ENCODE measurements at regions not wholly inside any gene's neighbourhood (a gene's known extent, or its start where the extent isn't known, plus 50 kb on each side); places are given as distances from the start of the nearest gene placed in this dataset.

DNA sequence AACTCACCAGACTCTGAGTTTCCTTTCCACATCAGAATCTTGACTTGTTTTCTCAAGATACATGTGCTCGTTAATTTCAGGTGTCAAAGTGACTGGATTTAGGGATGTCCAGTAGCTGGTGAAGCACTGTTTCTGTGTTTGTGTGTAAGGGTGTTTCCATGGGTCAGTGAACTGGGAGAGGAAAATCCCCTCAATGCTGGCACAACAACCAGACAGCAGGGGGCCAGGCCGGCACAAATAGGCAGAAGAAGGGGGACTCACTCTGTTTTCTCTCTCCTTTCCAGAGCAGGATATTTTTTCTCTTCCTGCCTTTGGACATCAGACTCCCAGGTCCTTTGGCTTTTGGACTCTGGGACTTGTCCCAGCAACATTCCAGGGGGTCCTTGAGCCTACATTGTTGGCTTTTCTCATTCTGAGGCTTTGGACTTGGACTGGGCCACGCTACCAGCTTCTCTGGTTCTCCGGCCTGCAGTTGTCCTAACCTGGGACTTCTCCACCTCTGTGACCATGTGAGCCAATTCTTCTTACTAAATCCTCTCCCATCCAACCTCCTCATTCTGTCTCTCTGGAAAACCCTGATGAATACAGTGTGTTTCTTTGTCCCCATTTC, 144.0 kb downstream of the CAAP1 start:
- no peak for TF ChIP-seq GATA2 (IDR thresholded peaks at IDR 0.05; ENCODE audit: low read depth, low read length)
- no peak for TF ChIP-seq GATA3 (IDR thresholded peaks at IDR 0.05; ENCODE audit: low read depth, low read length)

DNA sequence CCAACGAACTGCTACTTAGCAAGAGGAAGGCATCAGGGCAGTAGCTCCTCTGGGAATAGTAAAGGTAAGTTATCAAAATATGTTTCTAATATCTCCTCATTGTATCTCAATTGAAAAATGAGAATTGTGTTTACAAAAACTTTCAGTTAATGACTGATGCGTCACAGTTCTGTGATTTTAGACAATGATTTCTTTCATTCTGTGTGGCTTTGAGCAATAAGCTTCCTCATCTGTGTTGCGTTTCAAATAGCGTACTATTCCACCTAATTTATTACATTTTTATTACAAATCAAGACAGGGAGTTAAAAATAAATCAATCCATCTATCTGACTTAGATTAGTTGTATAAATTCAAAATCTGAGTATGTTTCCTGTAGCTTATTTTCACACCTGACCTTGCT, 145.0 kb downstream of the CAAP1 start:
- TF ChIP-seq GATA2 (IDR thresholded peaks at IDR 0.05; ENCODE audit: low read depth, low read length) (no peak), GATA3 (IDR thresholded peaks at IDR 0.05; ENCODE audit: low read depth, low read length) (no peak)

DNA sequence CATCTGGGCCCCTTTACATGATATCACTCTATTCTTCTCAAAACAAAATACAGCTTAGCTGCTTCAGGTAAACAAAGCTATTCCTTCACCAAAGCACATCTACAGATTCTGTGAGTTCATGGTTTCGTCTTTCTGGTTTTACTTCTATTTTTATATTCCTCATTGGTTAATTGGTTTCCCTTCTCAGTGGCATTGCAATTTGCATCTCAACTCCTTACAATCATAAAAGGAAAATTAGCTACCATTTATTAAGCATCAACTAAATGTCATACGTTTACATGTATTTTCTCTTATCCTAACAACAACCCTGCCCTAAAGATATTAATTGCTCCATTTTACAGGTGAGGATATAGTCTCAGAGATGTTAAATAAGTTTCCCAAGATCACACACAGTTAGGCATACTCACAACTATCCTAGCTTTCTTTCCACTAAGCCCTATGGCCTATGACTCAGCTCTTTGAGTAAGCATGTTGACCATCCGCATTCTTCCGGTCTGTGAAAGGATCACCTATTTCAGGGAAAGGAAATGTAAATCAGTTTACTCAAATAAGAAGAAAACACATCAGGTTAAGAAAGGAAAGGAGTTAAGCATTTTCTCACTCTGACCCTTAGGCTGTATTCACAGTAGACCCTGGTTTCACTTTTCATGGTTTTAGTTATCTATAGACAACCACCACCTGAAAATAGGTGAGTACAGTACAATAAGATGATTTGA, 146.1 kb downstream of the CAAP1 start:
- TF ChIP-seq GATA2 (IDR thresholded peaks at IDR 0.05; ENCODE audit: low read depth, low read length): no peak
- TF ChIP-seq GATA3 (IDR thresholded peaks at IDR 0.05; ENCODE audit: low read depth, low read length): no peak

DNA sequence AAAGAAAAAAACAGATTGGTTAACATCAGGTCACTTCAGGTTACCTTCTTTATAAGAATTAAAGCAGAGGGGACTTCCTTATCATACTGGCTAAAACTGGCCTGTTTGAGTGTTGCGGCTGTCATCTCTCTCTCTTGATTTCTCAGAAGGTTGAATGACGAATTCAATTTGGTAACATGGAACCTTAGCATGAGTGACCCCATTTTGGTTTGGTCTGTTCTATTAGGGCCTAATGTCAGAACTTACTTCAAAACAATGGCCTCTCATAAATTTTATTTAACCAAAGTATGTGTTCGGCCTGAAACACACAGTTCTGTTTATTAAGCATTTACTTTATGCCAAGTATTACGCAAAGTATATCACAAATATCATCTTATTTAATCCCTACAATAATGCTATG, 147.5 kb downstream of the CAAP1 start:
- TF ChIP-seq GATA3 (IDR thresholded peaks at IDR 0.05; ENCODE audit: low read depth, low read length) (no peak), GATA2 (IDR thresholded peaks at IDR 0.05; ENCODE audit: low read depth, low read length) (no peak)

DNA sequence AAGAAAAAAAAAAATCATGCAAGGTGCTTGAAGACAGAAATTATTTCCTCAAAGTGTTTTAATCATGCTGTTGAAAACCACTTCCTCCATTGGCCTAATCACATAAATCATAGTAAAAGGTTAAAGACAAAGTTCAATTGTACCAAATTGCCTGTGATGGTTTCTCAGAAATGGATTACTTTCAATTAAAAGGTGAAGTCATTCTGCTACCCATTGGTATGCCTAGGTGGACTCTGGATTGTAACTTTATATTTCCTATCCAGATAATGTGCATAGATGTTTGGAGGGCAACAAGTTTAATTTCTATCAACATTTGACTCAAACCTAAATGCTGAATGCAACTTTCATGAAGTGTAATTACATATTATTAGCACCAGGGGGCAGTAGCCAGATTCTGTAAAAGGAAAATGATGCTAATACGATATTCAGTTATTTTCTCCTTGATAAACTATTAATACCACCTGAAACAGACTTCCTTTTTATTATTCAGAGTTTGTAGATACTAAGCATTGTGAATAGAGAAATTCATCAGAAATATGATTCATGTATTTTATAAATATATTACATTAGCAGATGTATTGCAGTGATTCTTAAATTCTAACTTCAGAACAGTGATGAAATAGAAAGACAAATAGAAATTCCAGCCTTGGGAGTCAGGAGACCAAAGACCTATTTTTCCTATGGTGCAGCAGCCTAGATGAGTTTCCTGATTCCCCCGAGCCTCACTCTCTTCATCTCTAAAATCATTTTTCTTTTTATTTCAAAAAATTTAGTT, 148.2 kb downstream of the CAAP1 start:
- no peak for TF ChIP-seq GATA3 (IDR thresholded peaks at IDR 0.05; ENCODE audit: low read depth, low read length)

DNA sequence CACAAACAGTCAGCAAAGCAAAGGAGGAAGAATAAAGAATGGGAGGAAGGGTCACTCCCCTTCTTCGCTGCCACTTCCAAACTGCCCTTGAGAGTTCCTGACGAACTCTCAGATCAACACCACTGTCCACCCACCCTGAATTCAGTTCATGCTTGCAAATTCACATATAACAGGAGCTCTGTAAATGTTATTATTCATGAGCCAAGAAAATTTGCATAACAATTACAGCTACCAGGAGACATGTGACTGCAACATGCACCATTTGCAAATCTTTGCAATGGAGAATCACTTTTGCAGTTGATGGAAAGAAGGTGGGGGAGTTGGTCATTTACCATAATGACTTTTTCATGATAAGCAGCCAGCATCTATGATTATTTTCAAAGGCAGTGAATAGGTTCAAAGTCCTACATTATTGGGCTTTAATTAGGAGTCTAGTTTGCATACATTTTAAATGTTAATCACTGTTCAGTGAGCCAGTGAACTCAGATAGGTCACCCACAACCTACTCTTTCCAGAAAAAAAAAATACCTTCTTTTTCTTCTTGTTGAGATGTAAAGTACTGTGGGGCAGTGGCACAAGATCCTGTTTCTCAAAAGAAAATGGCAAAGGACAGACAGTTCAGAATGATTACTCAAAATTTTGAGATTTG, 149.7 kb downstream of the CAAP1 start:
- TF ChIP-seq GATA2 (IDR thresholded peaks at IDR 0.05; ENCODE audit: low read depth, low read length): no peak
- TF ChIP-seq GATA3 (IDR thresholded peaks at IDR 0.05; ENCODE audit: low read depth, low read length): no peak

DNA sequence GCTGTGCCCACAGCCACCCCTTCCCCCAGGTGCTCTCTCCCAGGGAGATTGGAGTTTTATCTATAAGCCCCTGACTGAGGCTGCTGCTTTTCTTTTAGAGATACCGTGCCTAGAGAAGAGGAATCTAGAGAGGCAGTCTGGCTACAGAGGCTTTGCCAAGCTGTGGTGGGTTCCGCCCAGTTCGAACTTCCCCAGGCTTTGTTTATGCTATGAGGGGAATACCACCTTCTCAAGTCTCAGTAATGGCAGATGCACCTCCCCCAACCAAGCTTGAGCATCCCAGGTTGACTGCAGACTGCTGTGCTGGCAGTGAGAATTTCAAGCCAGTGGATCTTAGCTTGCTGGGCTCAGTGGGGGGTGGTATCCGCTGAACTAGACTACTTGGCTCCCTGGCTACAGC, 157.4 kb downstream of the CAAP1 start:
- TF ChIP-seq GATA2 (IDR thresholded peaks at IDR 0.05; ENCODE audit: low read depth, low read length) (no peak), GATA3 (IDR thresholded peaks at IDR 0.05; ENCODE audit: low read depth, low read length) (no peak)

DNA sequence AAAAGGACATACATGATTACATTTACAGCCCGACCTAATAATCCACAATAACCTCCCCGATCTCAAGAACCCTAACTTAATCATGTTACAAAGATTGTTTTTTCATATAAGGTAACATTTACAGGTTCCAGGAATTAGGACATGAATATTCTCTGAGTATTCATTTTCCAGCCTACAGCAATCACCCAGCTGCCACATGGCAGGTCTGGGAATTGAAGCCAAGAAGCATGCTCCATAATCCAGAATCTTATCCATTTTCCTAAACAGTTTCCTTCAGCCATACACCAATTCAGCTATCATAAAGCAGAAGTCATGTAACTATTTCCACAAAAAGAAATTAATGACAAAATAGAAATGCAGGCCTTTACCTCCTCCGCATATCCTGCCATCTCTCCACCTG, 163.4 kb downstream of the CAAP1 start:
- TF ChIP-seq GATA2 (IDR thresholded peaks at IDR 0.05; ENCODE audit: low read depth, low read length) (no peak), GATA3 (IDR thresholded peaks at IDR 0.05; ENCODE audit: low read depth, low read length) (no peak)

DNA sequence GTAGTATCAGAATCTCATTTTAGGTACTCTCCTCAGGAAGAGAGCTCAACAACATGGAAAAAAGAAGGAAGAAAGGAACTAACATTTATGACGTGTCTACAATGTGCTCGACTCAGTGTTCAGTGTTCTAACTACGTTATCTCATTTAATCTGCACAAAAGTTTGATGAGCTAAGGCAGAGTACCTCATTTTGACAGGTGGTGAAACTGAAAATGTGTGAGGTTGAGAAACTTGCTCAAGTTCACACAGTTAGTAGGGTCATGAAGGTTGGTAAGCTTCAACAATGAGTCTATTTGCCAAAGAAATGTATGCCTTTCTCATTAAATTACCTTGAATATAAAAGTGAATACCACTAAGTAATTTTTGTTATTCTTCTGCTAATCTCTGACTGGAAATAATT, 165.1 kb downstream of the CAAP1 start:
- TF ChIP-seq GATA2 (IDR thresholded peaks at IDR 0.05; ENCODE audit: low read depth, low read length): no peak
- TF ChIP-seq GATA3 (IDR thresholded peaks at IDR 0.05; ENCODE audit: low read depth, low read length): no peak

DNA sequence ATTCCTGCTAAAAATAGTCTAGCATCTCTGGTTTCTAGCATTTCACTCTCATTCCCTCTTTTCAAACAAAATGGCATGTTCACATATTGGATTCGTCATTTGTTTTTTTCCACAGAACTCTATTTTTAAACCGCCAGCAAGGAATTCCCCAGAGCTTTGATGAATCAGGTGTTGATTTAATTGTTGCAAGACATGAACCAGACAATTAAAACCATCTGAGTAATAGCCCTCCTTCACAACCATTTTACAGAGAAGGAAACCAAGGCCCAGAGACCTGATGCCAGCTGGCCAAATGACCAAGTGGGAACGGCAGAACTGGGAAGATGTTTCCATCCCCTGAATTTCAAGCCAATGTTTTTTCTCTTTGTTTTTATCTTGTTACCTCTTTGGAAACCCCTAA, 167.0 kb downstream of the CAAP1 start:
- TF ChIP-seq GATA3 (IDR thresholded peaks at IDR 0.05; ENCODE audit: low read depth, low read length): no peak
- no peak for TF ChIP-seq GATA2 (IDR thresholded peaks at IDR 0.05; ENCODE audit: low read depth, low read length)

DNA sequence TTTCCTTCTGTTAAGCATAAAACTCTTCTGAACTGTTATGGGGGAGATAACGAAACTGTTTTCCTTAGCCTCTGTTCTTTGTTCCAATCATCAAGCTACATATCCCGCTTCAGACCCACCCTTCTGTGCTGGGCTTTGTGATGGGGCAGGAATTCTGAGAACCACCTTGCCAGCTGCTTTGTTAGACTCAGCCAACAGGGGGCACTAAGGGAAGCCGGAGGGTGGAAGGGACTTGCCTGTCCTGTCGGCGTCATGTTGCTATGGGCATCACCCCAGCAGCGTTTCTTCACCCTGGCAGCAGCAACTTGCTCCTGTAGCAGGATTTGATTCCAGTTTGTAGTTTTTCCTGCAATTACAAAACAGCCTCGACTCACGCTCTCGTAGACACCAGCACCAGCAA, 169.1 kb downstream of the CAAP1 start:
- TF ChIP-seq GATA3 (IDR thresholded peaks at IDR 0.05; ENCODE audit: low read depth, low read length): no peak
- TF ChIP-seq GATA2 (IDR thresholded peaks at IDR 0.05; ENCODE audit: low read depth, low read length): no peak

DNA sequence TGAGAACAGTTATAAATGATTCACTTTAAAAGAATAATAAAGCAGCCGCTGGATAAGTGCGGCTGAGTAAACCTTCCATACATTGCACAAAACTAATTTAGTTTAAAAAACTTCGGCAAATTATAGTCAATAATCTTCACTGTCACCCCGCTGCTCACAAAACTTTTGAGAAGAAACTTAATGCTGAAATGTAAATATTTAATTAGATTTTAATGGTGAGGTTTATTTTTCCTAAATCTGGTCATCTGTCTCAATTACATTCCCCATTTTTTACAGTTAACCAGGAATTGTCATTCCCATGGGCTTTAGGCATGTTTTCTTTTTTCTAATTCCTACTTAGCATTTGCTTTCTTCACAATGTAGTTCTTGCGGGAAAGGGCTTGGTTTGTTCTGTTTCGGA, 169.8 kb downstream of the CAAP1 start:
- TF ChIP-seq GATA3 (IDR thresholded peaks at IDR 0.05; ENCODE audit: low read depth, low read length) (no peak), GATA2 (IDR thresholded peaks at IDR 0.05; ENCODE audit: low read depth, low read length) (no peak)

DNA sequence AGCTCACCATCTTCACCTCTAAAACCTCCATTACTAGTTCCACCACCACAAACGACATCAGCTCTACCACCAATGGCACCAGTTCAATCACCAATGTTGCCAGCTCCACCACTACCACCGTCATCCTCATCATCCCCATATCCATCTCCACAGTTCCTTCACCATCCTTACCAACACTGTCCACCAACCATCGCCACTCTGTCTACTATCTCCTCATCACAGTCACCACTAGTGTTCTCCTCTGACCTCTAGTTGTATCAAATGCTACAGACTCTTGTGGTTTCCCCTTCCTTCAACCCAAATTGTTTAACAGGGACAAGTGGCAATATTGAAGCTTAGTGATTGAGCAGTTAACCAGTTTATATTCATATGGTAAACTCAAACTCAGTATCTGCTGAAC, 182.6 kb downstream of the CAAP1 start:
- no peak for TF ChIP-seq GATA2 (IDR thresholded peaks at IDR 0.05; ENCODE audit: low read depth, low read length)

DNA sequence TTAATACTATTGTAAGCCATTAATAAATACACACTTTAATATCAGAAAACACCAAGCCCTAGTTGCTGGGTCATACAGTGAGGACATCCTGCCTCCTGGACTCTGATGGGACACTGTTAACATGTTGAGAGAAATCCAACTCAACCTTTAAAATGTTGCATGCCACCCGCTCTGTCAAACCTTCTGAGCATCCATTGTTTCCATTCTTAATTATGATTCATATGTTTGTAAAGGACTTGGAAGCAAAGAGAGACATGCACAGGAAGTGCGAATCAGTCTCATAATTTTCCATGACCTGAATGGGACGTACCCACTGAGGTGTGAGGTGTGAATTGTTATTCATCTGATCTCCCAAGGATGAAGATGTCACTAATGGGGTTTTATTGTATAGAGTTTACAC, 186.4 kb downstream of the CAAP1 start:
- no peak for TF ChIP-seq GATA2 (IDR thresholded peaks at IDR 0.05; ENCODE audit: low read depth, low read length)
- TF ChIP-seq GATA3 (IDR thresholded peaks at IDR 0.05; ENCODE audit: low read depth, low read length): no peak

DNA sequence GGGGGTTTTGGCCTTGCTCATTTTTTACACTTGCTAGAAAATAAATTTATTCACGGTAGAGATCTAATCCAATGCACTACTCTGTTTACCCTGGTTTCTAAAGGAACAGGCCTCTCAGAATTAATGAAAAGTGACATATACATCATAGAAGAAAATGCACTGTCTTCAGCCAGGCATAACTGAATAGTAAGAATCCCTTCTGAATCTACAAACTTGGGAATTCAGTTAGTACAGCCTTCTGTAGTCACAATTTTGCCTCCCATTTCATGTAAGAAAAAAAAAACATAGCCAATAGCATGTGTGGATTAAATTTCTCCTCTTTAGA, 197.3 kb downstream of the CAAP1 start:
- TF ChIP-seq GATA2 (IDR thresholded peaks at IDR 0.05; ENCODE audit: low read depth, low read length): no peak
- no peak for TF ChIP-seq GATA3 (IDR thresholded peaks at IDR 0.05; ENCODE audit: low read depth, low read length)
